Osteocyte (in vitro differentiated cells): ENCODE measurements at regions not wholly inside any gene's neighbourhood (a gene's known extent, or its start where the extent isn't known, plus 50 kb on each side); places are given as distances from the start of the nearest gene placed in this dataset.

ENCODE experiments used
- DNase-seq: peaks from one replicate; pipeline ENCODE4 v3.0.0; 2021; ENCODE audit warnings: mixed read lengths; ENCODE audit not compliant: unreplicated experiment; ENCODE audit errors: extremely low spot score
- H3K27ac Mint-ChIP-seq: one replicate; pipeline ENCODE4 v1.8.0; 2021; ENCODE audit warnings: mild to moderate bottlenecking, mixed read lengths; ENCODE audit not compliant: unreplicated experiment
- H3K27me3 Mint-ChIP-seq: one replicate; pipeline ENCODE4 v1.8.0; 2021; ENCODE audit warnings: mixed read lengths; ENCODE audit not compliant: unreplicated experiment
- H3K36me3 Mint-ChIP-seq: one replicate; pipeline ENCODE4 v1.8.0; 2021; ENCODE audit warnings: mixed read lengths; ENCODE audit not compliant: unreplicated experiment
- H3K4me1 Mint-ChIP-seq: one replicate; pipeline ENCODE4 v1.8.0; 2021; ENCODE audit warnings: mixed read lengths; ENCODE audit not compliant: unreplicated experiment
- H3K4me3 Mint-ChIP-seq: one replicate; pipeline ENCODE4 v1.8.0; 2021; ENCODE audit warnings: mild to moderate bottlenecking, moderate library complexity, mixed read lengths; ENCODE audit not compliant: unreplicated experiment
- H3K9me3 Mint-ChIP-seq: one replicate; pipeline ENCODE4 v1.8.0; 2021; ENCODE audit warnings: mixed read lengths; ENCODE audit not compliant: unreplicated experiment
- TF ChIP-seq, protein P1 (sequence below): fragments of 200-600 bp; sonication (generic); IDR thresholded peaks from 2 replicates; pipeline ENCODE4 v1.5.0; 2021; ENCODE audit warnings: antibody characterized with exemption, mild to moderate bottlenecking, moderate library complexity

DNA sequence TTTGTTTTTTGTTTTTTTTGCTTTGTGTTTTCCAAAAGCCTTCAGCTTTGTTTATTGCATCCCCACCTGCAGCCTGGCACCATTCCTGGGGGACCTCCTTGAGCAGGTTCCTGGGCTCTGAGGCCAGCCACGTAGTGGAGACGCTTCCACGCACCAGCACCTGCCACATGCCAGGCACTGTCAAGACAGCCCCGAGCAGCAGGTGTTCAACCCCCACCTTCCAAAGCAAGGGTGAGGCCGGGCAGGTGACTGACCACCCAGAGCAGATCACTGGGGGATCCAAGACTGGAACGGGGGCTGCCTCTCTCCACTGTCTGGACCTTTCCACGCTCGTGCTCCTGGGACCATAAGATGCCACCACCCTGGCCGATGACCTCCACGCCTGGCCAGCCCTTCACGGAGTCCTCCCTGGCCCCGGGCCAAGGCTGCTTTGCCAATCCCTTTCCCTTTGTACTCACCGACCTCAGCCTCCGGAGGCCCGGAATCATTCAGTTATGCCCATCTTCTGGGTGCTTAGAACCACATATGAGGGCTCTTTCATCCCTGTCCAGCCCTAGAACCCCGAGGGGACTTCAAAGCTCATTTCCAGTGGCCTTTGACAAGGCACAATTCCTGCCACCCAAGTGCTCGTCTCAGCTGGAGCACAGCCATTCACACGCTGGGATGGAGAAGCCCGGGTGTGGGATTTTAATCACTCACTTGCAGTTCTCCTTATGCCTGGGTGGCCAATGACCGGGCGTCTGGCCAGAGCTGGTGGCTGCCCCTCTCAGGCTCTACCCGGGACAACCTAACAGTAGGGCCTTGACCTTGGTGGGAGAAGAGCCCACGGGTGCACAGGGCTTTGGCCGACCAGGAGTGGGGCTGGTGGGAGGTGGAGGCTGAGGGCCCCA lies 330.8 kb downstream of the NPHP4 start:
- Mint-ChIP-seq H3K36me3 (no peaks in the 10 kb centered on the region), H3K27ac (no peak overlapping the region), H3K4me3 (no peak overlapping the region), H3K27me3 (no peaks in the 10 kb centered on the region), H3K9me3 (peaks cover 18% of the 10 kb centered on the region), H3K4me1 (no peaks in the 10 kb centered on the region)
- TF ChIP-seq, protein P1, sequence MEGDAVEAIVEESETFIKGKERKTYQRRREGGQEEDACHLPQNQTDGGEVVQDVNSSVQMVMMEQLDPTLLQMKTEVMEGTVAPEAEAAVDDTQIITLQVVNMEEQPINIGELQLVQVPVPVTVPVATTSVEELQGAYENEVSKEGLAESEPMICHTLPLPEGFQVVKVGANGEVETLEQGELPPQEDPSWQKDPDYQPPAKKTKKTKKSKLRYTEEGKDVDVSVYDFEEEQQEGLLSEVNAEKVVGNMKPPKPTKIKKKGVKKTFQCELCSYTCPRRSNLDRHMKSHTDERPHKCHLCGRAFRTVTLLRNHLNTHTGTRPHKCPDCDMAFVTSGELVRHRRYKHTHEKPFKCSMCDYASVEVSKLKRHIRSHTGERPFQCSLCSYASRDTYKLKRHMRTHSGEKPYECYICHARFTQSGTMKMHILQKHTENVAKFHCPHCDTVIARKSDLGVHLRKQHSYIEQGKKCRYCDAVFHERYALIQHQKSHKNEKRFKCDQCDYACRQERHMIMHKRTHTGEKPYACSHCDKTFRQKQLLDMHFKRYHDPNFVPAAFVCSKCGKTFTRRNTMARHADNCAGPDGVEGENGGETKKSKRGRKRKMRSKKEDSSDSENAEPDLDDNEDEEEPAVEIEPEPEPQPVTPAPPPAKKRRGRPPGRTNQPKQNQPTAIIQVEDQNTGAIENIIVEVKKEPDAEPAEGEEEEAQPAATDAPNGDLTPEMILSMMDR: no peak
- DNase-seq: peak; percentile 83

DNA sequence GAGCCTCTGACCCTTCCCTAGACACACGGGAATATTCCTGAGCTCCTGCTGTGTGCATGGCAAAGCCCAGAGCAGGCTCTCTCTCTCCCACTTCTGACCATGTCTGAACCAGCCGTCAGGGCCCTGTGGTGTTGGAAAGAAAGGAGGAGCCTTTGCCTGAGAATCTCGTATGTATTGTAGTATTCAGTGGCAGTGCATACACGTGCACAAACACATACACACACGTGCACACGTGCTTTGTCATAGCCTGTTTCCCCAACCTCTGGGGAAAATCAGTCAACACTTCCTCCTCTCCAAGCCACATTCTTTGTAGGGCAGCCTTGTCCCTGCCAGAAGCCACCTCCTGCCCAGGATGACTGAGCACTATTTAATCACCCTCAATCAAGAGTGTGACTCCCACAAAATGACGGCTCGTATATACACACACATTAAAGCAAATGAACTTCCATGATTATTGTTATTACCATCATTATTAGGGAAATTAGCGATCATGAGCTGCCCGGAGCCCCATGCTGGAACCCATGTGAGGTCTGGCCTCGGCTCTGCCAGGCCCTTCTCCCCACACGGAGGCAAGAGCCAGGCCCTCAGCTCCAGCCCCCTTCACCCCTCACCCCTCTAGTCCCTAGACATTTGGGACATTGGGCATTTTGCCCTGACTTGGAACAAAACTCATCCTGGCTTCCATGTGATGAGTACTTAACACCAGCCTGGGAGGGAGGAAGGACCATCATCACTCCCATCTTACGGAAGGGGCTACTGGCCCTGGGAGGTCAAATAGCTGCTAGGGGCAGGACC lies 331.9 kb downstream of the NPHP4 start:
- Mint-ChIP-seq H3K27ac (no peak overlapping the region), H3K4me1 (no peaks in the 10 kb centered on the region), H3K4me3 (no peak overlapping the region), H3K36me3 (no peaks in the 10 kb centered on the region), H3K9me3 (peaks cover 15% of the 10 kb centered on the region), H3K27me3 (no peaks in the 10 kb centered on the region)
- TF ChIP-seq, protein P1: no peak
- no peak for DNase-seq

DNA sequence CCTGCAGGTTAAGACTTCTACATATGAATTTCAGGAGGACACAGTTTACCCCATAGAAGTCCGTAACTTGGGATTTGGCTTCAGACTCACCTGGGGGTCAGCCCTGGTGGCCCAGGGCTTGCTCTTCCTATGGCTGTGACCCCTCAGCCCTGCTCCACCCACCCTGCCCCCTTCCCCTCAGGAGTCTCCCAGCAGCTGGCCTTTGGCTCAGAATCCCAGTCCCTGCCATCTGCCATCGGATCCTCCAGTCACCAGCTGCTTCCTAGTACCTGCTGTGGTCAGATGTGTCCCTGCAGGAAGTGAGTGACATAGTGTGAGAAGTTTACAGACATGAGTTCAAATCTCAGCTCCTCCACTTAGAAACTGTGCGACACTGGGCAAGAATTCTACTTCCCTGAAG lies 332.6 kb downstream of the NPHP4 start:
- Mint-ChIP-seq H3K27me3 (no peaks in the 10 kb centered on the region), H3K9me3 (peaks cover 17% of the 10 kb centered on the region), H3K4me3 (no peak overlapping the region), H3K36me3 (no peaks in the 10 kb centered on the region), H3K27ac (no peak overlapping the region), H3K4me1 (no peaks in the 10 kb centered on the region)
- DNase-seq: no peak
- TF ChIP-seq, protein P1: no peak

DNA sequence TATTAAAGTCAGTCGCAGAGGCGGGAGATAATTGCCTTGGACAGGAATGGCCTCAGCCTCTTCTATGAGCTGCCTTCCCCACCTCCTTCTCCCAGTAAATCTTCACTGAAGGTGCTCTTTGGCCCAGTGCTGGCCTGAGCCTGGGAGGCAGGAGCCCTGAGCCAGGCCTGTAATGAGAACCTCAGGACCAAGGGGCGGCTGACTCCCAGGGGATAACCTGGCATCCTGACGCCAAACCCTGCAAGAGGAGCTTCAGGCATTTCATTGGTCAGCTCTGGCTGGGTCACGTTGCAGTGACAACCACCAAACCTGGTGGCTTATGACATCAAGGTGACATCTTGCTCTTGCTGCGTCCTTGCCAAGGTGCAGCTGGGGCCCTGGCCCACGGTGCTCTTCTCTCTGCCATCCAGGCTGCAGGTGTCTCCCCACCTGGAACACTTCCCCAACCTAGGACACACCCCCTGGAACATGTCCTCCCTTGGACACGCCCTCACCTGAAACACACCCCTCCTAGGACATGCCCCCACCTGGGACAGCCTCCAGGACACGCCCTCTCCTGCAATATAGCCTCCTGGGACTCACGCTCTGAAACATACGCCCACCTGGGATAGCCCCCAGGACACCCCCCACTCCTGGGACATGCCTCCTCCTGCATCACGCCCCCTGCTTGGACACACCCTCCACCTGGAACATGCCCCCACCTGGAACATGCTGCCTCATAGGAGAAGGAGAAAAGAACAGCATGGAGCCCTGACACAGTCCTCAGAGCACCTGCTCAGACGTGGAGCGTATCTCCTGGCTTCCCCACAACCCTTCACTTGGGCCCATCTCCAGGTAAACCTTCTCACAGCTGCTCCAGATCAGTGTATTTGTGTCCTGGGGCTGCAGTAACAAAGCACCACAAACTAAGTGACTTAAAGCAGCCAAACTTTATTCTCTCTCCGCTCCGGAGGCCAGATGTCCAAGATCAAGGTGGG lies 333.6 kb downstream of the NPHP4 start:
- Mint-ChIP-seq H3K36me3 (no peaks in the 10 kb centered on the region), H3K9me3 (peaks cover 19% of the 10 kb centered on the region), H3K27me3 (no peaks in the 10 kb centered on the region), H3K4me1 (no peaks in the 10 kb centered on the region), H3K4me3 (no peak overlapping the region), H3K27ac (no peak overlapping the region)
- no peak for DNase-seq
- TF ChIP-seq, protein P1: no peak
